SU-DHL-6 (cell line): ENCODE measurements at regions not wholly inside any gene's neighbourhood (a gene's known extent, or its start where the extent isn't known, plus 50 kb on each side); places are given as distances from the start of the nearest gene placed in this dataset.

Experiments used
- H2AFZ ChIP-seq: fragments of 200-600 bp; sonication (generic); 2 replicates; pipeline ENCODE4 v1.6.1; 2014; ENCODE audit warnings: low read depth, mild to moderate bottlenecking, moderate library complexity, mixed read lengths, antibody characterized with exemption, low read length; ENCODE audit not compliant: severe bottlenecking
- H3F3A ChIP-seq: fragments of 200-600 bp; shearing (Covaris generic); 2 replicates; pipeline ENCODE4 v1.6.0; 2016; ENCODE audit warnings: antibody characterized with exemption, mild to moderate bottlenecking; ENCODE audit not compliant: insufficient read depth
- H3K27ac ChIP-seq: fragments of 200-600 bp; sonication (generic); 2 replicates; pipeline ENCODE4 v1.5.1; 2016; ENCODE audit warnings: low read depth, mild to moderate bottlenecking, low read length, moderate library complexity, mixed read lengths
- H3K27me3 ChIP-seq: fragments of 200-600 bp; sonication (generic), shearing (Covaris generic); 2 replicates; pipeline ENCODE4 v1.6.0; 2014; ENCODE audit warnings: mild to moderate bottlenecking, low read length
- H3K36me3 ChIP-seq: fragments of 200-600 bp; sonication (generic); 2 replicates; pipeline ENCODE4 v1.6.1; 2014; ENCODE audit warnings: mild to moderate bottlenecking, low read length, mixed read lengths
- H3K4me2 ChIP-seq: fragments of 300-600, 200-600 bp; shearing (Covaris generic), sonication (generic); 2 replicates; pipeline ENCODE4 v1.6.0; 2014; ENCODE audit warnings: low read length, low read depth, mild to moderate bottlenecking; ENCODE audit not compliant: poor library complexity, severe bottlenecking
- H3K4me3 ChIP-seq: fragments of 200-600 bp; sonication (generic); 2 replicates; pipeline ENCODE4 v1.5.1; 2014; ENCODE audit warnings: antibody characterized with exemption, low read length, mild to moderate bottlenecking, mixed read lengths; ENCODE audit not compliant: insufficient read depth, poor library complexity, severe bottlenecking
- H3K79me2 ChIP-seq: fragments of 200-600 bp; sonication (generic); 2 replicates; pipeline ENCODE4 v1.6.1; 2014; ENCODE audit warnings: mild to moderate bottlenecking, low read length, moderate library complexity; ENCODE audit not compliant: insufficient read depth
- H3K9ac ChIP-seq: fragments of 200-600 bp; sonication (generic); 2 replicates; pipeline ENCODE4 v1.7.0; 2014; ENCODE audit warnings: mild to moderate bottlenecking, low read length
- H3K9me2 ChIP-seq: fragments of 200-600 bp; sonication (generic); replicated peaks from 2 replicates; pipeline ENCODE4 v1.6.1; 2014; ENCODE audit warnings: low read length; ENCODE audit not compliant: insufficient read depth
- H3K9me3 ChIP-seq: fragments of 200-600 bp; sonication (generic); 2 replicates; pipeline ENCODE4 v1.6.1; 2014; ENCODE audit warnings: low read length, mixed read lengths; ENCODE audit not compliant: insufficient read depth
- H4K20me1 ChIP-seq: fragments of 200-600 bp; sonication (generic); 2 replicates; pipeline ENCODE4 v1.6.1; 2014; ENCODE audit warnings: low read depth, mild to moderate bottlenecking, antibody characterized with exemption, low read length, moderate library complexity, mixed read lengths
- EZH2phosphoT487 ChIP-seq: fragments of 200-600 bp; sonication (generic), shearing (Covaris generic); conservative IDR thresholded peaks from 2 replicates; pipeline ENCODE4 v1.6.1; 2018; ENCODE audit warnings: mild to moderate bottlenecking, antibody characterized with exemption, low read length, moderate library complexity, mixed read lengths
- TF ChIP-seq, protein P1 (sequence below): fragments of 200-600 bp; sonication (generic); IDR thresholded peaks from one replicate; pipeline ENCODE4 v1.5.1; 2017; ENCODE audit warnings: antibody characterized with exemption, mild to moderate bottlenecking, low read length, moderate library complexity; ENCODE audit not compliant: insufficient read depth, poor library complexity, severe bottlenecking

GRCh38 chr18:77422974-77423867 is 173.6 kb downstream of the GALR1 start:
- no peak overlapping the region for H3K9ac ChIP-seq
- TF ChIP-seq EZH2phosphoT487: no peak
- TF ChIP-seq, protein P1, sequence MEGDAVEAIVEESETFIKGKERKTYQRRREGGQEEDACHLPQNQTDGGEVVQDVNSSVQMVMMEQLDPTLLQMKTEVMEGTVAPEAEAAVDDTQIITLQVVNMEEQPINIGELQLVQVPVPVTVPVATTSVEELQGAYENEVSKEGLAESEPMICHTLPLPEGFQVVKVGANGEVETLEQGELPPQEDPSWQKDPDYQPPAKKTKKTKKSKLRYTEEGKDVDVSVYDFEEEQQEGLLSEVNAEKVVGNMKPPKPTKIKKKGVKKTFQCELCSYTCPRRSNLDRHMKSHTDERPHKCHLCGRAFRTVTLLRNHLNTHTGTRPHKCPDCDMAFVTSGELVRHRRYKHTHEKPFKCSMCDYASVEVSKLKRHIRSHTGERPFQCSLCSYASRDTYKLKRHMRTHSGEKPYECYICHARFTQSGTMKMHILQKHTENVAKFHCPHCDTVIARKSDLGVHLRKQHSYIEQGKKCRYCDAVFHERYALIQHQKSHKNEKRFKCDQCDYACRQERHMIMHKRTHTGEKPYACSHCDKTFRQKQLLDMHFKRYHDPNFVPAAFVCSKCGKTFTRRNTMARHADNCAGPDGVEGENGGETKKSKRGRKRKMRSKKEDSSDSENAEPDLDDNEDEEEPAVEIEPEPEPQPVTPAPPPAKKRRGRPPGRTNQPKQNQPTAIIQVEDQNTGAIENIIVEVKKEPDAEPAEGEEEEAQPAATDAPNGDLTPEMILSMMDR: no peak

DNA sequence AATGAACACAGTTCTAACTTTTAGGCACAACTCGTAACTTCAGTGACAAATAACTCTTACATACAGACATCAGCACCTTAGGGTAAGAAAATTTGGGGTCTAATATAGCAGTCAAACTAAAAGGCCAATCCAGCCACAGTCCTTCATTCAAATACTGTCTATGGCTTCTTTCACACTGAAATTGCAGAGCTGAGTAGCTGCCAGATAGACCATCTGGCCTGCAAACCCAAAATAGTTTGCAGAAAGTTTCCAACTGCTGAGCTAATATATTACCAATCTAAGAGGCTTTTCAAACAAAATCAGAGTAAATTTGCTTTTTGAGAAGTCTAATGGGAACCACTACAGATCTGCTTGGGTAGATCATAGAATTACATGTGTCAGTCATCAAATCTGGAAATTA is 183.4 kb downstream of the GALR1 start:
- Histone ChIP-seq H3K27ac (no peak overlapping the region), H3K27me3 (no peaks in the 10 kb centered on the region), H3K36me3 (no peaks in the 10 kb centered on the region), H3K4me3 (no peak overlapping the region), H2AFZ (no peak overlapping the region), H3K79me2 (no peaks in the 10 kb centered on the region), H3K4me2 (no peak overlapping the region), H3K9me2 (no peaks in the 10 kb centered on the region), H3K9ac (no peak overlapping the region), H4K20me1 (no peaks in the 10 kb centered on the region), H3K9me3 (no peaks in the 10 kb centered on the region), H3F3A (no peaks in the 10 kb centered on the region)
- TF ChIP-seq, protein P1: no peak
- TF ChIP-seq EZH2phosphoT487: no peak

More at GRCh38 chr18:77422974-77423867, 173.6 kb downstream of the GALR1 start:
- H3K36me3 ChIP-seq: no peaks in the 10 kb centered on the region
- H3K9me3 ChIP-seq: no peaks in the 10 kb centered on the region
- no peaks in the 10 kb centered on the region for H3F3A ChIP-seq
- H3K9me2 ChIP-seq: no peaks in the 10 kb centered on the region
- H3K27ac ChIP-seq: no peak overlapping the region
- no peak overlapping the region for H2AFZ ChIP-seq
- H3K79me2 ChIP-seq: no peaks in the 10 kb centered on the region
- H3K4me3 ChIP-seq: no peak overlapping the region
- no peak overlapping the region for H3K4me2 ChIP-seq
- H3K27me3 ChIP-seq: no peaks in the 10 kb centered on the region
- no peaks in the 10 kb centered on the region for H4K20me1 ChIP-seq

- TF ChIP-seq, protein P1: no peak
- TF ChIP-seq EZH2phosphoT487: no peak
- Histone ChIP-seq H3K79me2 (no peaks in the 10 kb centered on the region), H3K27ac (no peak overlapping the region), H3K4me2 (no peak overlapping the region), H4K20me1 (no peaks in the 10 kb centered on the region), H2AFZ (no peak overlapping the region), H3K9ac (no peak overlapping the region), H3F3A (no peaks in the 10 kb centered on the region), H3K9me3 (no peaks in the 10 kb centered on the region), H3K9me2 (no peaks in the 10 kb centered on the region), H3K27me3 (no peaks in the 10 kb centered on the region), H3K4me3 (no peak overlapping the region), H3K36me3 (no peaks in the 10 kb centered on the region)
Observed at GRCh38 chr18:77439888-77440287, 190.2 kb downstream of the GALR1 start.
